SK-N-MC (cell line): ENCODE measurements at regions not wholly inside any gene's neighbourhood (a gene's known extent, or its start where the extent isn't known, plus 50 kb on each side); places are given as distances from the start of the nearest gene placed in this dataset.

Experiments
- DNase-seq: peaks from one replicate; pipeline ENCODE4 v3.0.0-alpha.2; 2011; ENCODE audit warnings: low read depth, low spot score
- H3K27ac ChIP-seq: fragments of 200-600 bp; sonication (generic); 2 replicates; pipeline ENCODE4 v1.5.1; 2016; ENCODE audit warnings: mixed run types
- H3K36me3 ChIP-seq: fragments of 200-600 bp; sonication (generic); 2 replicates; pipeline ENCODE4 v1.6.1; 2017; ENCODE audit warnings: antibody characterized with exemption, low read length, mixed read lengths; ENCODE audit not compliant: insufficient read depth
- H3K4me3 ChIP-seq: fragments of 200-600 bp; sonication (generic); 2 replicates; pipeline ENCODE4 v1.5.1; 2016
- H3K9ac ChIP-seq: fragments of 200-600 bp; sonication (generic); 2 replicates; pipeline ENCODE4 v1.8.0; 2017; ENCODE audit warnings: mixed run types, mixed read lengths; ENCODE audit not compliant: insufficient read length
- H3K9me3 ChIP-seq: fragments of 200-600 bp; sonication (generic); 2 replicates; pipeline ENCODE4 v1.6.1; 2017; ENCODE audit warnings: low read depth, mild to moderate bottlenecking, antibody characterized with exemption, low read length, moderate library complexity, mixed read lengths
- EZH2 ChIP-seq: fragments of 200-600 bp; sonication (generic); IDR thresholded peaks from one replicate; pipeline ENCODE4 v1.6.1; 2017; ENCODE audit warnings: antibody characterized with exemption
- FOXP2 ChIP-seq: optimal IDR thresholded peaks from 2 replicates; pipeline ENCODE3; 2011; ENCODE audit warnings: mild to moderate bottlenecking, moderate library complexity; ENCODE audit not compliant: insufficient read depth; ENCODE audit errors: extremely low read length, control extremely low read depth
- POLR2AphosphoS5 ChIP-seq: IDR thresholded peaks from 2 replicates; pipeline ENCODE4 v1.6.1; 2012; ENCODE audit warnings: mild to moderate bottlenecking, low read depth, low read length, borderline replicate concordance

- H3K9me3 ChIP-seq, result no peaks in the 10 kb centered on the region
- H3K36me3 ChIP-seq, result no peaks in the 10 kb centered on the region
- H3K4me3 ChIP-seq, result no peak overlapping the region
- H3K9ac ChIP-seq, result no peak overlapping the region
- no peak for DNase-seq
- H3K27ac ChIP-seq, result no peak overlapping the region
- TF ChIP-seq EZH2 (no peak), FOXP2 (no peak), POLR2AphosphoS5 (no peak)
Measured at GRCh38 chr19:5398693-5399057, 56.5 kb upstream of the ZNRF4 start.

GRCh38 chr19:5403968-5404640 lies 51.1 kb upstream of the ZNRF4 start:
- no peak for TF ChIP-seq EZH2
- no peak for TF ChIP-seq POLR2AphosphoS5
- no peak for TF ChIP-seq FOXP2
- peak; percentile 70 for DNase-seq
- no peak overlapping the region for H3K9ac ChIP-seq
- H3K27ac ChIP-seq, result no peak overlapping the region
- no peak overlapping the region for H3K4me3 ChIP-seq
- no peaks in the 10 kb centered on the region for H3K9me3 ChIP-seq
- H3K36me3 ChIP-seq, result no peaks in the 10 kb centered on the region
